Ovary (tissue), 3 donors: ENCODE measurements at regions not wholly inside any gene's neighbourhood (a gene's known extent, or its start where the extent isn't known, plus 50 kb on each side); places are given as distances from the start of the nearest gene placed in this dataset.

Experiments
- CTCF ChIP-seq, 3 donors: fragments of 450-650 bp in 2 of 3; fragments of 200-600 bp in 1 of 3; IDR thresholded peaks; one replicate each; pipeline versions ENCODE4 v1.5.1 to v1.8.0; 2016 to 2022; ENCODE audit warnings: antibody characterized with exemption in 3 of 3, mild to moderate bottlenecking in 1 of 3
- EP300 ChIP-seq: sonication (generic); formaldehyde crosslinking; IDR thresholded peaks from one replicate; pipeline ENCODE4 v1.6.1; 2017; ENCODE audit warnings: antibody characterized with exemption
- POLR2A ChIP-seq: fragments of 450-650 bp; IDR thresholded peaks from one replicate; pipeline ENCODE4 v1.6.1; 2017; ENCODE audit warnings: antibody characterized with exemption, mild to moderate bottlenecking, moderate library complexity
- donor health status: DM: no; HTN: no; CAD: no.

DNA sequence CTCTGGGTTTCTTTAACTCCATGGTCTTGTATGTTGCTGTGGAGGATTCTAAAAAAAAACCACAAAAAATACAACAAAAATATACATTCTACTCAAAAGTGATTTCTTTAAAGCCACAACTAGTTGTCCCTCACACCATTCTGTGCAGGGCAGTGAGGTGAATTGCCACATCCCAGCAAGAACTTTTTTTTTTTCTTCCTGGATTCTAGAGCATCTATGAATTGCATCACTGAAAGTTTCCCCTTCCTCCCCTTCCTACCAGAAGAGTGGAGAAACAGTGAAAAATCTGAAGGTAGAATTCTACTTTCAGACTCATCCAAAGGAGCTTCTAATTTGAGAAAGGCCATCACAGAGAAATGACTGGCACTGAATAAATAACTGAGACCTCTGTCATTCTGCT is 395.3 kb downstream of the AEBP2 start:
- TF ChIP-seq CTCF (IDR thresholded peaks at IDR 0.05) (no peak), POLR2A (no peak), EP300 (no peak)
